ENCODE measurements at regions not wholly inside any gene's neighbourhood (a gene's known extent, or its start where the extent isn't known, plus 50 kb on each side); places are given as distances from the start of the nearest gene placed in this dataset.

- POLR2A ChIA-PET, result no interaction called here
- no peak for DNase-seq
- no peaks in the 10 kb centered on the region for H3K27me3 ChIP-seq (ENCODE audit: control insufficient read depth in 2 of 2, insufficient read depth in 2 of 2, low read length in 2 of 2)
- ATAC-seq, result no peak
- H3K4me1 ChIP-seq (ENCODE audit: control insufficient read depth in 2 of 2, insufficient read depth in 2 of 2, low read length in 2 of 2), result no peaks in the 10 kb centered on the region
- H3K4me3 Mint-ChIP-seq, result no peak overlapping the region
- no peak overlapping the region for H3K27ac ChIP-seq (ENCODE audit: low read depth, low read length)
- intact Hi-C loops (cut with micrococcal nuclease), result no loop called here
- peaks cover 0 to 17% (median 3%) of the 10 kb centered on the region in 11 donors for H3K9me3 Mint-ChIP-seq
- CTCF ChIA-PET, result no interaction called here
- no peaks in the 10 kb centered on the region for H3K9me3 ChIP-seq (ENCODE audit: control insufficient read depth in 2 of 3, low read length in 3 of 3)
- H3K27ac Mint-ChIP-seq, result no peak overlapping the region
- no peaks in the 10 kb centered on the region for H3K36me3 Mint-ChIP-seq
- H3K36me3 ChIP-seq (ENCODE audit: control insufficient read depth in 2 of 3, insufficient read depth in 3 of 3, low read length in 3 of 3), result no peaks in the 10 kb centered on the region
- no peak overlapping the region for H3K4me3 ChIP-seq (ENCODE audit: low read length)
- H3K27me3 Mint-ChIP-seq, result no peaks in the 10 kb centered on the region
- no peaks in the 10 kb centered on the region for H3K4me1 Mint-ChIP-seq
Observed at GRCh38 chr2:83079007-83079406, 1380.1 kb downstream of the SUCLG1 start.

- H3K4me1 Mint-ChIP-seq, result no peaks in the 10 kb centered on the region
- no peak overlapping the region for H3K4me3 Mint-ChIP-seq
- Histone ChIP-seq H3K27me3 (ENCODE audit: control insufficient read depth in 2 of 2, insufficient read depth in 2 of 2, low read length in 2 of 2) (no peaks in the 10 kb centered on the region), H3K27ac (ENCODE audit: low read depth, low read length) (no peak overlapping the region), H3K4me1 (ENCODE audit: control insufficient read depth in 2 of 2, insufficient read depth in 2 of 2, low read length in 2 of 2) (no peaks in the 10 kb centered on the region), H3K36me3 (ENCODE audit: control insufficient read depth in 2 of 3, insufficient read depth in 3 of 3, low read length in 3 of 3) (no peaks in the 10 kb centered on the region), H3K4me3 (ENCODE audit: low read length) (no peak overlapping the region), H3K9me3 (ENCODE audit: control insufficient read depth in 2 of 3, low read length in 3 of 3) (no peaks in the 10 kb centered on the region)
- no peak for ATAC-seq
- CTCF ChIA-PET, result no interaction called here
- intact Hi-C loops (cut with micrococcal nuclease), result no loop called here
- DNase-seq, result no peak
- POLR2A ChIA-PET, result no interaction called here
- H3K9me3 Mint-ChIP-seq, result peaks cover 0 to 25% (median 3%) of the 10 kb centered on the region in 11 donors
- H3K36me3 Mint-ChIP-seq, result no peaks in the 10 kb centered on the region
- no peak overlapping the region for H3K27ac Mint-ChIP-seq
- H3K27me3 Mint-ChIP-seq, result no peaks in the 10 kb centered on the region
Observed at GRCh38 chr2:83072767-83073166, 1386.3 kb downstream of the SUCLG1 start.

- ATAC-seq (no peak), DNase-seq (no peak)
- H3K36me3 ChIP-seq (ENCODE audit: control insufficient read depth in 2 of 3, insufficient read depth in 3 of 3, low read length in 3 of 3), result no peaks in the 10 kb centered on the region
- Mint-ChIP-seq H3K4me3 (no peak overlapping the region), H3K4me1 (no peaks in the 10 kb centered on the region), H3K36me3 (no peaks in the 10 kb centered on the region), H3K27ac (peak overlapping the region in 1 of 9 donors; percentile 6), H3K27me3 (no peaks in the 10 kb centered on the region), H3K9me3 (peaks cover 0 to 27% (median 3%) of the 10 kb centered on the region in 11 donors)
- no peaks in the 10 kb centered on the region for H3K4me1 ChIP-seq (ENCODE audit: control insufficient read depth in 2 of 2, insufficient read depth in 2 of 2, low read length in 2 of 2)
- no peak overlapping the region for H3K27ac ChIP-seq (ENCODE audit: low read depth, low read length)
- ChIA-PET CTCF (no interaction called here), POLR2A (no interaction called here)
- intact Hi-C loops (cut with micrococcal nuclease), result no loop called here
- H3K4me3 ChIP-seq (ENCODE audit: low read length), result no peak overlapping the region
- no peaks in the 10 kb centered on the region for H3K27me3 ChIP-seq (ENCODE audit: control insufficient read depth in 2 of 2, insufficient read depth in 2 of 2, low read length in 2 of 2)
- H3K9me3 ChIP-seq (ENCODE audit: control insufficient read depth in 2 of 3, low read length in 3 of 3), result no peaks in the 10 kb centered on the region
Observed at GRCh38 chr2:83071914-83072313, 1387.2 kb downstream of the SUCLG1 start.

- H3K4me3 Mint-ChIP-seq, result no peak overlapping the region
- no peaks in the 10 kb centered on the region for H3K36me3 ChIP-seq (ENCODE audit: control insufficient read depth in 2 of 3, insufficient read depth in 3 of 3, low read length in 3 of 3)
- DNase-seq (no peak), ATAC-seq (no peak)
- no peaks in the 10 kb centered on the region for H3K4me1 Mint-ChIP-seq
- ChIA-PET CTCF (no interaction called here), POLR2A (no interaction called here)
- H3K27ac ChIP-seq (ENCODE audit: low read depth, low read length), result no peak overlapping the region
- H3K36me3 Mint-ChIP-seq, result no peaks in the 10 kb centered on the region
- no peaks in the 10 kb centered on the region for H3K27me3 ChIP-seq (ENCODE audit: control insufficient read depth in 2 of 2, insufficient read depth in 2 of 2, low read length in 2 of 2)
- no peak overlapping the region for H3K4me3 ChIP-seq (ENCODE audit: low read length)
- H3K27me3 Mint-ChIP-seq, result no peaks in the 10 kb centered on the region
- H3K9me3 ChIP-seq (ENCODE audit: control insufficient read depth in 2 of 3, low read length in 3 of 3), result no peaks in the 10 kb centered on the region
- no peaks in the 10 kb centered on the region for H3K4me1 ChIP-seq (ENCODE audit: control insufficient read depth in 2 of 2, insufficient read depth in 2 of 2, low read length in 2 of 2)
- intact Hi-C loops (cut with micrococcal nuclease), result no loop called here
- H3K9me3 Mint-ChIP-seq, result peaks cover 0 to 27% (median 3%) of the 10 kb centered on the region in 11 donors
- H3K27ac Mint-ChIP-seq, result no peak overlapping the region
Observed at GRCh38 chr2:83071352-83071751, 1387.7 kb downstream of the SUCLG1 start.

- ATAC-seq (no peak), DNase-seq (no peak)
- Mint-ChIP-seq H3K36me3 (no peaks in the 10 kb centered on the region), H3K4me3 (no peak overlapping the region), H3K9me3 (peaks cover 0 to 18% (median 1%) of the 10 kb centered on the region in 11 donors), H3K27ac (no peak overlapping the region), H3K4me1 (no peaks in the 10 kb centered on the region), H3K27me3 (no peaks in the 10 kb centered on the region)
- no peaks in the 10 kb centered on the region for H3K9me3 ChIP-seq (ENCODE audit: control insufficient read depth in 2 of 3, low read length in 3 of 3)
- H3K36me3 ChIP-seq (ENCODE audit: control insufficient read depth in 2 of 3, insufficient read depth in 3 of 3, low read length in 3 of 3), result no peaks in the 10 kb centered on the region
- H3K27ac ChIP-seq (ENCODE audit: low read depth, low read length), result no peak overlapping the region
- no peak overlapping the region for H3K4me3 ChIP-seq (ENCODE audit: low read length)
- intact Hi-C loops (cut with micrococcal nuclease), result no loop called here
- no peaks in the 10 kb centered on the region for H3K27me3 ChIP-seq (ENCODE audit: control insufficient read depth in 2 of 2, insufficient read depth in 2 of 2, low read length in 2 of 2)
- H3K4me1 ChIP-seq (ENCODE audit: control insufficient read depth in 2 of 2, insufficient read depth in 2 of 2, low read length in 2 of 2), result no peaks in the 10 kb centered on the region
- ChIA-PET CTCF (no interaction called here), POLR2A (no interaction called here)
Observed at GRCh38 chr2:83069724-83070123, 1389.4 kb downstream of the SUCLG1 start.

GRCh38 chr2:83068714-83069113 is 1390.4 kb downstream of the SUCLG1 start:
- DNase-seq (no peak), ATAC-seq (no peak)
- Histone ChIP-seq H3K4me3 (ENCODE audit: low read length) (no peak overlapping the region), H3K9me3 (ENCODE audit: control insufficient read depth in 2 of 3, low read length in 3 of 3) (no peaks in the 10 kb centered on the region), H3K27ac (ENCODE audit: low read depth, low read length) (no peak overlapping the region), H3K4me1 (ENCODE audit: control insufficient read depth in 2 of 2, insufficient read depth in 2 of 2, low read length in 2 of 2) (no peaks in the 10 kb centered on the region), H3K27me3 (ENCODE audit: control insufficient read depth in 2 of 2, insufficient read depth in 2 of 2, low read length in 2 of 2) (no peaks in the 10 kb centered on the region), H3K36me3 (ENCODE audit: control insufficient read depth in 2 of 3, insufficient read depth in 3 of 3, low read length in 3 of 3) (no peaks in the 10 kb centered on the region)
- peaks cover 0 to 21% (median 2%) of the 10 kb centered on the region in 11 donors for H3K9me3 Mint-ChIP-seq
- no peak overlapping the region for H3K27ac Mint-ChIP-seq
- H3K27me3 Mint-ChIP-seq, result no peaks in the 10 kb centered on the region
- H3K4me1 Mint-ChIP-seq, result no peaks in the 10 kb centered on the region
- intact Hi-C loops (cut with micrococcal nuclease), result no loop called here
- ChIA-PET POLR2A (no interaction called here), CTCF (no interaction called here)
- no peak overlapping the region for H3K4me3 Mint-ChIP-seq
- no peaks in the 10 kb centered on the region for H3K36me3 Mint-ChIP-seq

- Histone ChIP-seq H3K27ac (ENCODE audit: low read depth, low read length) (no peak overlapping the region), H3K9me3 (ENCODE audit: control insufficient read depth in 2 of 3, low read length in 3 of 3) (no peaks in the 10 kb centered on the region), H3K4me1 (ENCODE audit: control insufficient read depth in 2 of 2, insufficient read depth in 2 of 2, low read length in 2 of 2) (no peaks in the 10 kb centered on the region), H3K36me3 (ENCODE audit: control insufficient read depth in 2 of 3, insufficient read depth in 3 of 3, low read length in 3 of 3) (no peaks in the 10 kb centered on the region), H3K27me3 (ENCODE audit: control insufficient read depth in 2 of 2, insufficient read depth in 2 of 2, low read length in 2 of 2) (no peaks in the 10 kb centered on the region), H3K4me3 (ENCODE audit: low read length) (no peak overlapping the region)
- ATAC-seq (no peak), DNase-seq (no peak)
- H3K36me3 Mint-ChIP-seq, result no peaks in the 10 kb centered on the region
- peaks cover 0 to 21% (median 3%) of the 10 kb centered on the region in 11 donors for H3K9me3 Mint-ChIP-seq
- CTCF ChIA-PET, result no interaction called here
- intact Hi-C loops (cut with micrococcal nuclease), result no loop called here
- POLR2A ChIA-PET, result no interaction called here
- no peak overlapping the region for H3K4me3 Mint-ChIP-seq
- H3K27ac Mint-ChIP-seq, result no peak overlapping the region
- no peaks in the 10 kb centered on the region for H3K4me1 Mint-ChIP-seq
- H3K27me3 Mint-ChIP-seq, result no peaks in the 10 kb centered on the region
Observed at GRCh38 chr2:83067947-83068346, 1391.1 kb downstream of the SUCLG1 start.
